H1 (cell line): ENCODE measurements at regions not wholly inside any gene's neighbourhood (a gene's known extent, or its start where the extent isn't known, plus 50 kb on each side); places are given as distances from the start of the nearest gene placed in this dataset.

Experiments
- ASH2L ChIP-seq: fragments of 200-600, 300-600 bp; sonication (generic); IDR thresholded peaks from one replicate; pipeline ENCODE4 v1.7.1; 2017; ENCODE audit warnings: low read length
- CHD7 ChIP-seq: fragments of 300-600 bp; sonication (generic); IDR thresholded peaks from 2 replicates; pipeline ENCODE4 v1.7.1; 2012; ENCODE audit warnings: low read length, moderate library complexity, mild to moderate bottlenecking, inconsistent platforms; ENCODE audit not compliant: insufficient replicate concordance
- KDM1A ChIP-seq: fragments of 200-600, 300-600 bp; sonication (generic); IDR thresholded peaks from 2 replicates; pipeline ENCODE4 v1.7.1; 2016; ENCODE audit warnings: mild to moderate bottlenecking, low read length, borderline replicate concordance
- PHF8 ChIP-seq: fragments of 200-600 bp; sonication (generic); conservative IDR thresholded peaks from 2 replicates; pipeline ENCODE4 v1.7.1; 2012; ENCODE audit warnings: low read depth, mild to moderate bottlenecking, inconsistent platforms, low read length, moderate library complexity
- POLR2AphosphoS5 ChIP-seq: IDR thresholded peaks from 2 replicates; pipeline ENCODE4 v1.6.1; 2011; ENCODE audit warnings: low read depth, low read length

DNA sequence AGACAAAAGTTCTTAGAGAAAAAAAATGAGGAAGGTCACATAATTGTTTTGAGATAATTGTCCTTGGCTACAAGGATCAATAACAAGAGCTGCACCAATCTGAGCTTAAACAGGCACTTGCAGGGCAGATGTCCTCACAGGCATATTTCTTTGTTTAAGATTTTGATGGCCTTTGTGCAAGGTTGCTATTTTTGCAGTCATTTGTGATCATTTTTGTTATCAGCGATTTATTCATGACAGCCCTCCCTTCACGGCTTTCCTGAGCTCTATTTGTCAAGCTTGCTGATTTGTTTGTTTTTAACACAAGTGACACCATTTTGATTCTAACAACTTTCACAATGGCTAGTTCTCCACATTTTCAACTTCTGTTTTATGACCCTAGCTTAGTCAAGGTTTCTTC, 418.6 kb upstream of the REG3G start (continued):
- TF ChIP-seq CHD7 = no peak
- TF ChIP-seq PHF8 = no peak
- TF ChIP-seq ASH2L = no peak
- TF ChIP-seq KDM1A = no peak
- TF ChIP-seq POLR2AphosphoS5 = no peak
- TF ChIP-seq, all 59 proteins: peak for 0
